ENCODE measurements at regions not wholly inside any gene's neighbourhood (a gene's known extent, or its start where the extent isn't known, plus 50 kb on each side); places are given as distances from the start of the nearest gene placed in this dataset.

DNA sequence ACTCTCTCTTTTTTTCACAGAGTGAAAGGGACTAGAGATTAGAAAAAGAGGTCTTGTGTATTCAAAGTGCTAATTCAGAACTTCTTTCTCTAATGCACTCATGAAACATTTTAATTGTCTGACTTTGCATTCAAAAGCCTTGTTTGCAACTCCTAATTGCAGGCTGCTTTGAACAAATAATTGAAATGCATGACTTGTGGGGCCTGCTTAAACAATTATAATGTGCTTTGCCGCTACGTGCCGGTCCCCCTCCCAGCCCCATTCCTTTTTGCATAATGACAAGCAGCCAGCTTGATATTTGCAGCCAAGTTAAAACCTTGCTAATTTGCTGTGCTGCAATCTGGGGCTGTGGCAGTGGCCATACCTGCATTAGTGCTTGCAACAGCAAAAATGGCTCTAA is 114.5 kb downstream of the FOXB1 start:
- no peaks in the 10 kb centered on the region for H3K9me3 ChIP-seq (ENCODE audit: severe bottlenecking)
- no peak overlapping the region for H3K4me3 ChIP-seq (ENCODE audit: severe bottlenecking)
- TF ChIP-seq CTCF (IDR thresholded peaks at IDR 0.05; ENCODE audit: poor library complexity, severe bottlenecking) = no peak
- H3K27me3 ChIP-seq (ENCODE audit: insufficient read depth, poor library complexity, severe bottlenecking) = no peaks in the 10 kb centered on the region
- no peak overlapping the region for H3K27ac ChIP-seq (ENCODE audit: poor library complexity, severe bottlenecking)
- DNase-seq (ENCODE audit: low spot score) (no peak), ATAC-seq (ENCODE audit: low read depth) (no peak)
- no peaks in the 10 kb centered on the region for H3K36me3 ChIP-seq (ENCODE audit: low read depth)
- H3K4me1 ChIP-seq (ENCODE audit: insufficient read depth, poor library complexity, severe bottlenecking) = peaks cover 24% of the 10 kb centered on the region

DNA sequence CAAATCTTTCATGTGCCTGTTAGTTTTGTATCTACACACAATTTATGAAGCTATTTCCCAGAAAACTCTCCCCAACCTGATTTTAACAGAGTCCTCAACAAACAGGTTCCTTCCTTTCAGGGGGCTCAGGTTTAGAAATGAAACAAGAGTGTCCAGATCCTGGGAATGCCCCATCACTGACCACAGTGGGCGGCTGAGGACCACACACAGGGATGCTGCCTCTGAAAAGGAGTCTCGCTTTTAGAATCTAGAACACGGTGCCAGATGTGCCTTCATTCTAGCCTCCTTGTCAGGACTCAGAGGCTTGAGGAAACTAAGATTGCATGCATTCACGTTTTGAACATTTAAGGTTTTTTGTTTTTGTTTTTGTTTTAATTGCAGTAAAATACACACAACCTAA is 115.0 kb downstream of the FOXB1 start:
- no peak overlapping the region for H3K27ac ChIP-seq (ENCODE audit: poor library complexity, severe bottlenecking)
- no peaks in the 10 kb centered on the region for H3K27me3 ChIP-seq (ENCODE audit: insufficient read depth, poor library complexity, severe bottlenecking)
- H3K4me3 ChIP-seq (ENCODE audit: severe bottlenecking) = no peak overlapping the region
- no peaks in the 10 kb centered on the region for H3K9me3 ChIP-seq (ENCODE audit: severe bottlenecking)
- TF ChIP-seq CTCF (IDR thresholded peaks at IDR 0.05; ENCODE audit: poor library complexity, severe bottlenecking) = no peak
- ATAC-seq (ENCODE audit: low read depth) = no peak
- DNase-seq (ENCODE audit: low spot score) = no peak
- peaks cover 20% of the 10 kb centered on the region for H3K4me1 ChIP-seq (ENCODE audit: insufficient read depth, poor library complexity, severe bottlenecking)
- H3K36me3 ChIP-seq (ENCODE audit: low read depth) = no peaks in the 10 kb centered on the region

DNA sequence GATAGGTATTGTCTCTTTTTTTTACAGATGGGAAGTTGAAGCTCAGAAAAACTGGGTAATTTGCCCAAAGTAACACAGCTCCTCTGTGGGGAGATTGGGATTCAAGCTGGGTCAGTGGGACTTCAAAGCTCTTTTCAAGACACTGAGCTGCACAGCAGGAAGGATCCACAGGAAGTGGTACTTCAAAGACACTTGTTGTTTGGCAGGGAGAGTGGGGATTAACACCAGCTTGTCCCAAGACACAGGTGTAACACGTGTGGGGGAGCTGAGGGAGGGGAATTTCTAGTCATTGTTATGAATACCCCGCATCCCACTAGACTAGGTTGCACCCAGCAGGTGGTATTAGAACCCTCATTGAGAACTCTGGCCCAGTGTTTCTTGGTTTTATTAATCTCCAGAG is 116.0 kb downstream of the FOXB1 start:
- Histone ChIP-seq H3K4me1 (ENCODE audit: insufficient read depth, poor library complexity, severe bottlenecking) (peaks cover 18% of the 10 kb centered on the region), H3K27ac (ENCODE audit: poor library complexity, severe bottlenecking) (no peak overlapping the region), H3K36me3 (ENCODE audit: low read depth) (no peaks in the 10 kb centered on the region), H3K27me3 (ENCODE audit: insufficient read depth, poor library complexity, severe bottlenecking) (no peaks in the 10 kb centered on the region), H3K4me3 (ENCODE audit: severe bottlenecking) (no peak overlapping the region), H3K9me3 (ENCODE audit: severe bottlenecking) (no peaks in the 10 kb centered on the region)
- TF ChIP-seq CTCF (IDR thresholded peaks at IDR 0.05; ENCODE audit: poor library complexity, severe bottlenecking) = no peak
- ATAC-seq (ENCODE audit: low read depth) = no peak
- DNase-seq (ENCODE audit: low spot score) = no peak

DNA sequence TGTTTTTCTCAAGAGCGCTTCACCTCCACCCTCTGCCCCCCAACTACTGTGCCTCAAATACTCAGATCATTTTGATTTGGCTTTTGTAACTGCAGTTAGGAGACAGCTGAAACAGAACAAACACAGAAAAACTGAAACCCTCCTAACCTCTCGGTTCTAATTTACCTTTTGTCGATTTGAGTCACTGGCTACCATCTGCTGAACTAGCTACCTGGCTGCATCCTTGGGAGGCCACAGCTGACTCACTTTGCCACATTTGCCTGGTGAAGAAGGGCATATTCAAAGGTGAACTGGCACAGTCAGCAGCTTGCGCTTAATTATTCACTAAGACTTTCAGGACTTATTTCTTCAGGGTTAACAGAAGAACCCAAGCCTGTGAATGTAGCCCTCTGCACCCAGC is 117.7 kb downstream of the FOXB1 start:
- ATAC-seq (ENCODE audit: low read depth) = no peak
- Histone ChIP-seq H3K36me3 (ENCODE audit: low read depth) (no peaks in the 10 kb centered on the region), H3K27me3 (ENCODE audit: insufficient read depth, poor library complexity, severe bottlenecking) (no peaks in the 10 kb centered on the region), H3K27ac (ENCODE audit: poor library complexity, severe bottlenecking) (no peak overlapping the region), H3K9me3 (ENCODE audit: severe bottlenecking) (no peaks in the 10 kb centered on the region), H3K4me1 (ENCODE audit: insufficient read depth, poor library complexity, severe bottlenecking) (peaks cover under 1% of the 10 kb centered on the region), H3K4me3 (ENCODE audit: severe bottlenecking) (no peak overlapping the region)
- no peak for DNase-seq (ENCODE audit: low spot score)
- no peak for TF ChIP-seq CTCF (IDR thresholded peaks at IDR 0.05; ENCODE audit: poor library complexity, severe bottlenecking)

DNA sequence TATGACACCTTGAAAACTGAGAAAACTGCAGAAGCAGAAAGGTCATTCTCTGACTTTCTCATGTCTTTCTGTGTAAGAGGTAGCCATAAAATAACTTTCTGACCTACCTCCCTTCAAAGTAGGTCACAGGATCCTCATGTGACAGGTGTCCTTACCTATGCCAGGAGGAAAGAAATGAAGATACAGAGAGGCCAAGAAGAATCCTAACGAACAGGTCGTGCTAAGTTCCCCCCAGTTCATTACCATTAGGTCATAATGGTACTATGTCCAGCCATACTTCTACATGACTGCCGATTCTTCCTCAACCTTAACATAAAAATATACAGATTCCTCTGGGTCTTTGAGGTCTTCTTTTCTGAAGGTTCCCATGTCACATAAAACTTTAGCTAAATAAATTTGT is 118.6 kb downstream of the FOXB1 start:
- ATAC-seq (ENCODE audit: low read depth) (no peak), DNase-seq (ENCODE audit: low spot score) (no peak)
- Histone ChIP-seq H3K9me3 (ENCODE audit: severe bottlenecking) (no peaks in the 10 kb centered on the region), H3K4me3 (ENCODE audit: severe bottlenecking) (no peak overlapping the region), H3K4me1 (ENCODE audit: insufficient read depth, poor library complexity, severe bottlenecking) (peaks cover 4% of the 10 kb centered on the region), H3K36me3 (ENCODE audit: low read depth) (no peaks in the 10 kb centered on the region), H3K27me3 (ENCODE audit: insufficient read depth, poor library complexity, severe bottlenecking) (no peaks in the 10 kb centered on the region), H3K27ac (ENCODE audit: poor library complexity, severe bottlenecking) (no peak overlapping the region)
- no peak for TF ChIP-seq CTCF (IDR thresholded peaks at IDR 0.05; ENCODE audit: poor library complexity, severe bottlenecking)
